Heart right ventricle (tissue), 16 donors: ENCODE measurements at regions not wholly inside any gene's neighbourhood (a gene's known extent, or its start where the extent isn't known, plus 50 kb on each side); places are given as distances from the start of the nearest gene placed in this dataset.
"Not testable (repeated sequence)": the region's sequence is repeated elsewhere in the genome, so short reads cannot be mapped to it uniquely, and the experiment has no call there.

Experiments used
- ATAC-seq, 8 donors: fragments of 200-7000 bp; cut with Tn5 transposase; one replicate each; pipeline ENCODE4 v1.9.1; 2020; ENCODE audit warnings: mild to moderate bottlenecking in 8 of 8, moderate library complexity in 8 of 8, moderate number of reproducible peaks in 1 of 8
- DNase-seq, 2 donors: peaks; one replicate each; pipeline ENCODE4 v3.0.0-alpha.2; 2020
- H3K27ac ChIP-seq, 10 donors: fragments of 200-600 bp; sonication (generic) in 2 of 10; one replicate each; pipeline versions ENCODE4 v1.5.0 to v1.8.0; 2020 to 2022; ENCODE audit warnings: mild to moderate bottlenecking in 3 of 10
- H3K27me3 ChIP-seq, 7 donors: fragments of 200-600 bp; one replicate each; pipeline ENCODE4 v1.8.0; 2021 to 2022; ENCODE audit warnings: mild to moderate bottlenecking in 2 of 7
- H3K36me3 ChIP-seq, 9 donors: fragments of 200-600 bp; sonication (generic) in 1 of 9; one replicate each; pipeline versions ENCODE4 v1.5.0 to v1.8.0; 2020 to 2022; ENCODE audit warnings: mild to moderate bottlenecking in 2 of 9
- H3K4me1 ChIP-seq, 9 donors: fragments of 200-600 bp; sonication (generic) in 1 of 9; one replicate each; pipeline versions ENCODE4 v1.5.0 to v1.8.0; 2020 to 2022; ENCODE audit warnings: mild to moderate bottlenecking in 4 of 9
- H3K4me3 ChIP-seq, 10 donors: fragments of 200-600 bp; sonication (generic) in 2 of 10; one replicate each; pipeline versions ENCODE4 v1.5.0 to v1.8.0; 2020 to 2022; ENCODE audit warnings: mild to moderate bottlenecking in 7 of 10, moderate library complexity in 2 of 10
- H3K9me3 ChIP-seq, 11 donors: fragments of 200-600 bp in 10 of 11; sonication (generic) in 2 of 11; one replicate each; pipeline versions ENCODE4 v1.5.0 to v1.8.0; 2013 to 2022; ENCODE audit warnings: mild to moderate bottlenecking in 2 of 11, control low read depth in 1 of 11, moderate library complexity in 1 of 11
- CTCF ChIP-seq, 9 donors: fragments of 200-600 bp; sonication (generic) in 2 of 9; IDR thresholded peaks; one replicate each; pipeline versions ENCODE4 v1.5.0 to v1.8.0; 2021 to 2022; ENCODE audit warnings: antibody characterized with exemption in 9 of 9, mild to moderate bottlenecking in 5 of 9, moderate library complexity in 1 of 9
- WGBS, 2 donors: extraction: QIAGEN DNeasy Blood & Tissue Kit; methylation state at CpG; one replicate each; pipeline ENCODE4 v1.1.7; 2013; ENCODE audit warnings: inconsistent platforms in 1 of 2; 5-methylcytosine and 5-hydroxymethylcytosine counted together
- intact Hi-C, 10 donors: fragments of 100-400 bp; cut with DNase I; formaldehyde crosslinking; loops; one replicate each; pipeline versions ENCODE4 v1.11.1 to v1.14.2; 2022
- donor health status: Arrhythmogenic right ventricular cardiomyopathy.
- donor health status: ischemic (EF 13 %, LVEDD 7.1; RV severe dilation, severe dysfunction).
- donor health status: healthy with polysubstance abuse.
- donor health status: DM: no; HTN: yes; CAD: no.
- donor health status: DM: no; HTN: no; CAD: no.
- donor health status: ischemic (EF 25% LVEDD 6.9; RV normal size, moderate dysfunction).
- donor health status: ischemic (EF 25% LVEDD 5.7; RV mildly dilated, moderate dysfunction).
- donor health status: healthy.
- donor health status: DM: yes; HTN: yes; CAD: no.
- donor health status: Ischemic cardiomyopathy.
- donor health status: ischemic (EF 35%, LVEDD 5.7; RV mildly dilated, moderate dysfunction).
- donor health status: nonischemic (EF 11% LVEDD 7.7; RV severe dilation, severe dysfunction).
- donor health status: DM: yes; HTN: yes; CAD: no.
- donor health status: PGD.
- donor health status: ischemic (EF 29% LVEDD 5.4; RV normal size, mild dysfunction).
- donor health status: nonischemic (EF 23%, LVEDD 6.1; RV moderate dilation, normal function).

DNA sequence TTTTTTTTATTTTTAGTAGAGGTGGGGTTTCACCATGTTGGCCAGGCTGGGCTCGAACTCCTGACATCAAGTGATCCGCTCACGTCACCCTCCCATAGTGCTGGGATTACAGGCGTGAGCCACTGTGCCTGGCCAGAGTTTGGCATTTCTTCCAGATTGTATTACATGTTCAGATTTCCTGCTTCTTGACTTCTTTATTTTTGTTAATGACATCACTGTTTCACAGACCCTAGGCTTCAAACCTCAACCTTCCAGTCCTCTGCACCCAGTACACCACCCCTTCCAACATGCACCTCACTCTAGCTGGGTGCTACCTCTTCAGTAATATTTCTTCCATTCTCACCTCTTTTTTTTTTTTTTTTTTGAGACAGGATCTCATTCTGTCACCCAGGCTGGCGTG lies 53.6 kb upstream of the ZFHX3 start:
- intact Hi-C loops = no loop called here
- no peak overlapping the region for H3K4me3 ChIP-seq
- H3K9me3 ChIP-seq = no peaks in the 10 kb centered on the region
- ATAC-seq (no peak), DNase-seq (no peak)
- H3K27ac ChIP-seq = no peak overlapping the region
- 93 to 100% methylated on average over 5 of the region's 5 CpGs for WGBS, 2 donors
- TF ChIP-seq CTCF (IDR thresholded peaks at IDR 0.05) = no peak
- no peaks in the 10 kb centered on the region for H3K36me3 ChIP-seq
- H3K4me1 ChIP-seq = no peaks in the 10 kb centered on the region
- no peaks in the 10 kb centered on the region for H3K27me3 ChIP-seq

GRCh38 chr16:73099601-73100000 lies 51.7 kb upstream of the ZFHX3 start:
- intact Hi-C loops, DNase-seq, H3K27ac ChIP-seq, H3K4me3 ChIP-seq, H3K27me3 ChIP-seq, H3K9me3 ChIP-seq, ATAC-seq, H3K4me1 ChIP-seq, H3K36me3 ChIP-seq: not testable (repeated sequence)
- WGBS, 2 donors = 84 to 93% methylated on average over 5 of the region's 5 CpGs
